GM21786 (cell line): ENCODE measurements at regions not wholly inside any gene's neighbourhood (a gene's known extent, or its start where the extent isn't known, plus 50 kb on each side); places are given as distances from the start of the nearest gene placed in this dataset.

Experiments used
- ATAC-seq: cut with Tn5 transposase; IDR thresholded peaks from one replicate; pipeline ENCODE4 v1.9.1; 2021; ENCODE audit not compliant: unreplicated experiment

DNA sequence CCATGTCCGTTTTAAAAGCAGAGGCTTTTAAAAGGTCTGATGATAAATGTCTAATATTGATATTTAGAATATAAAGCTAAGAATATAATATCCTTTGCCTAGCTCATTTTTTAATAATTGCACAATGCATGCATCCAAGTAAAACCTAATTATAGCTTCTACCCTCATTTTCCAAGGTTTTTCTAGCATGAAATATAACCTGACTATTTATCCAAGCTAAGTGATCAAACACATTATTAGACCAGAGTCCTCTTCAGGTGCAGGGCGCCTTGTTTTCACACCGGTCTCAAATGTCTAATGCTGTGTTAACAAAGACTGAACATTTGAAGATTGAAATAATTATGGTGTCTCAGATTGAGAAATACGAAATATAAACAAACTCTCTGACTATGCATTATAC, 648.9 kb upstream of the CXADR start:
- no peak for ATAC-seq

DNA sequence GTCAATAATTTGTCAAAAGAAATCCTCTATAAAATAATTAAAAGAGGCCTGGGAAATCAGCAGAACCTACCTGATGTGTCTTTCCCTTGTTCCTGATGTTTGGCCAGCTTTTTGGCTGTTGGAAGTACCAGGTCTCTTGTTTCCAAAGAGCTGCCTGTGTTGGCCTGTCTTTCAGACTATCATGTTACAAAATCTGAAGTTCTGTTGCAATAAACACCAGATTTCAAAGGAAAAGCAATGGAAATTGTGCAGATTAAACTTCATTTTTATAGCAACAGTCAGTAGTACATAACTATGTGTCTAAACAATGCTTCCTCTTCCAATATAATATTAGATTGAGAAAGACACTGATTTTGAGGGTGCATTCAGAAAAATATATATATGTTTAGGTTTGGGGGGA, 647.2 kb upstream of the CXADR start:
- no peak for ATAC-seq

GRCh38 chr21:16866851-16867250, 646.0 kb upstream of the CXADR start:
- no peak for ATAC-seq

DNA sequence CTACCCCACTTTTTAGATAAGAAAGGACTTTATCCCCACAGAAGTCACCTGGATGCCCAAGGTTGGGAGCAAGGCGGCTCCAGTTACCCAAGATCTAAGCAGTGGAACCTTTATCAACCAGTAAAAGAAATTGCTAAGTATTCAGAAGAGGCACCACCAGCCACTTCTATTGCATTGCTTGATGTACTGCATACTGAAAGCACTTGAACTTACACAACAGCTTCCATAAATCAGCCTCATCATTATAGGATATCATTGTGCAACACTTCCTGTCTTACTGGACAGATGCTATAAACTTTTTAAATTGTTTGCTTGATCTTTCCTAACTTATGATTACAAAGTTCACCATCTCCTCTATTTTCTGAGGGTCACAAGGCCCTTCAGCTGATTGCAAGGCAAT, 642.7 kb upstream of the CXADR start:
- ATAC-seq, result no peak

- ATAC-seq, result no peak
These were observed 640.2 kb upstream of the CXADR start for GRCh38 chr21:16872616-16873015.

GRCh38 chr21:16873176-16873575, 639.7 kb upstream of the CXADR start:
- no peak for ATAC-seq

DNA sequence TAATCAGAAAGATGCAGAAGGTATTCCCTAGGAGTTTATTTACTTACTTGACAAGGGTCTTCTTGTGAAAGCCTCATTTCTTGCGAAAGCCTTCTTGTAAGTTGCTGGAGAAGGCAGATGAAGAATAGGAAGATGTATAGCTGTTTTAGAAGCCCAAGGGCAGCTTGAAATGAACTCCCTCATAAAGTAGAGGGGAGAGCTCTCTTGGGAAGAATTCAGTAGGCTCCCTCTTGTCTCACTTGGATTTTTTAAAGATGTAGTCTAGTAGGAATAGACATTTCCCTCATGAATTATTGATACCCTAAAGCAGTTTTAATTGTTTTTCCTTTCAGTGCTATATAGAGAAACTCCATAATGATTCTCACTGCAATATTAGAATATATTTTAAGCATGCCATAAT, 639.2 kb upstream of the CXADR start:
- ATAC-seq, result no peak

DNA sequence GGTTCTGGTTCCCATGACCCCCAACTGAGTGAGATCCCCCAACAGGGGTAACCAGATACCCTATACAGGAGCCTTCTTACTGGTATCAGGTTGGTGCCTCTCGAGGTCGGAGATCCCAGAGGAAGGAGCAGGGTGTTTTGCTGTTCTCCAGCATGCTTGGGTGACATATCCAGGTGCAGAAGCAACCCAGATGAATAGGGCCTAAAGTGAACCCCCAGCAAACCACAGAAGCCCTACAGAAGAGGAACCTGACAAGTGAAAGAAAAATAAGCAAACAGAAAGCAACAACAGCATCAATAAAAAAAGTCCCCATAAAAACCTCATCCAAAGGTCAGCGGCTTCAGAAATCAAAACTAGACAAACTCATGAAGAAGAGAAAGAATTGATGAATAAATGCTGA, 633.4 kb upstream of the CXADR start:
- ATAC-seq, result no peak

DNA sequence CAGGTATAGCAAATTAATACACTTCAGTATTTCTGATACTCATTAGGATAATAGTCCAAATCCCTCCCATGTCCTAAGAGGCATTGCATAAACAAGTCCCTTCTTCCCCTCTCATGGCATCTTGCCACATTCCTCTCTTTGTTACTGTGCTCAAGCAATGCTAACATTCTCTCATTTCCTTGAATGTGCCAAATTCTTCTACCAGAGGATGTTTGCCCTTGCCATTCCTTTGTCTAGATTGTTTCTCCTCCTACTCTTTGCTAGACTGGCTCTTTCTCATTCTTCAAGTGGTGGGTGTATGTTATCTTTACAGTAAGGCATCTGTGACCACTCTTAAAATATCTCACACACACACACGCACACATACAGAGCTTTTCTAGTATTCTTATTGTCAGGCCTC, 621.0 kb upstream of the CXADR start:
- no peak for ATAC-seq

GRCh38 chr21:16900685-16901084, 612.2 kb upstream of the CXADR start:
- no peak for ATAC-seq

GRCh38 chr21:16908077-16908476, 604.8 kb upstream of the CXADR start:
- ATAC-seq, result no peak

DNA sequence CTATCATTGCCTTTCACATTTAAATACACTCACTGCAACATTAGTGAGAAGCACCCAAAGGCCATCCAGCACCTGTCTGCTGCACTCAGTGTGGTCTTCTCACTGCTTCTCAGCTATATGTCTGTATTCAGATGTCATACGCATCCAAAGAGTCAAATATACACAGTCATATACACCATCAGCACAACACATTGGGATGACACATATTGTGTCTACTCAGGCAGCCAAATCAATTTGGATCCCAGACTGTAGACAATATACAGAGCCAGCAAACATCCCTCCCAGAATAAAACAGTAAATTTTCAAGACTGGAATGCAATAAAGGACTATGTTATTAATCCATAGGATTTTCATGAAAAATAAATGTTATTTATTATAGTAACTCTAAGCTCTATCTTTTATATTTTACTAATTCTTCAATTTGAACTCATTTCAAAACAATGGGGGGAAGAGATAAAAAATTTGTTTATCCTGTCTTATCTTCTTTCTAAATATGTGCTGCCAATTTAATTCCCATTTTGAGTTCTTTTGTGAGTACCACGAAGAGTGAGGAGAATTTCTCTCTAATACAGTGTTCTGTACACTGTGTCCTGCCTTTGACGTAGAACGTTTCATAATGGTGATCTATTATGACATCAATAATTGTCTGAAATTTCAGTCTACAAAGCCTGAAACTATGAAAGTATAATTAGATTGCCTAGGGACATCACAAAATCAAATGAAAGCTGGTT, 602.2 kb upstream of the CXADR start:
- ATAC-seq, result no peak

DNA sequence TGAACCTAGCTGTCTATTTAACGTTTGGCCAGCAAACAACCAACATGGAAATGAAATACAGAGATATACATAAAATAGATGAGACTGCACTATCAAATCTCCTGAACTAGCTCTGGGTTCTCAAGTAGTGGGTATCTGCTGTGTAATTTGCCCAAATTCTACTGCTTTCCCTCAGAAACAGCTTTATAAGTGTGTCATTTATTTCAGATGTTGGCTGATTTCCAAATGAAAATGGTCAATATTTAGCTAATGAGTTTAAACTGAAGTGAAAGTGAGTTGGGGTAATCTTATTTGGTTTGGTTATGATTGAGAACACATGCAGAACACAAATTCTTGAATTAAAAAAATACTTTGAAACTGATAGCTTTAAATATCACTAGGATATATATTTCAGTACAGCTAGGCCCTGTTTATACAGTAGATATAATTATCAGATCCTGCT, 601.7 kb upstream of the CXADR start:
- ATAC-seq, result no peak

- ATAC-seq, result no peak
These were observed 600.8 kb upstream of the CXADR start for GRCh38 chr21:16912075-16912474.

DNA sequence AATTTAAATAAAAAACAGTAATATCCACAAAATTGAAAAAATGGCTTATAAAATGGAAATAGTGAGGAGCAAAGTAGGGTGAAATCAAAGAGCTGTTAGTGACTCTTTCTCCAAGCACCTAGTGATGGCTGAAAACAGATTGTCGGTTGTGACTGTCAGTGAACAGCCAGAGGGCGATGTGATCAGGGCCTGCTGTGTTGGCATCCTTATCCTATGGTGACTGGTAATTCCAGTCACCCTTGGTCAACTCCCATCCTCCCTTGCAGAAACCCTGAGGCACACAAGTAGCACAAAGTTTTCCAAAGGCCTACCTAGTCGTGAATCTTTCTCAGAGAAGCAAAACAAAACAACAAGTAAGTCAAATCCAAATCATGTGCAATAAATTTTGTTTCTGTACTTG, 599.8 kb upstream of the CXADR start:
- no peak for ATAC-seq

- ATAC-seq, result no peak
These were observed 584.4 kb upstream of the CXADR start for GRCh38 chr21:16928439-16928838.

DNA sequence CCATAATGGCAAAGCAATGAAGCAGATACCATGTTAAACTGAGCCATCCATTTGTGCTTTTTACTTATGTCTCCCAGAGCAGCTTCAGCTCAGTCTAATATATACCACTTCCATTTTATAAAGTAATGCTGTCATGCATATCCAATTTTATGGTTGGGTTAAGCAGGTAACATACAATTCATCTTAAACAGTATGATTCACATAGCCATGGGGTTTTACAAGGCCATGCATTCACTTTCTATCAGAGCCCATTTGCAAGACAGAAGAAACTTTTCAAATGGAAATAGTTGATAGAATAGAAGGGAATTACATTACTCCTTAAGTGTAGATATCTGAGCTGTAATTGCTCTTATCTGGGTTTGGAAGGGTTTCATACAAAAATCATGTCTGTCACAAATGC, 580.5 kb upstream of the CXADR start:
- no peak for ATAC-seq

- no peak for ATAC-seq
These were observed 570.1 kb upstream of the CXADR start for GRCh38 chr21:16942703-16943102.

DNA sequence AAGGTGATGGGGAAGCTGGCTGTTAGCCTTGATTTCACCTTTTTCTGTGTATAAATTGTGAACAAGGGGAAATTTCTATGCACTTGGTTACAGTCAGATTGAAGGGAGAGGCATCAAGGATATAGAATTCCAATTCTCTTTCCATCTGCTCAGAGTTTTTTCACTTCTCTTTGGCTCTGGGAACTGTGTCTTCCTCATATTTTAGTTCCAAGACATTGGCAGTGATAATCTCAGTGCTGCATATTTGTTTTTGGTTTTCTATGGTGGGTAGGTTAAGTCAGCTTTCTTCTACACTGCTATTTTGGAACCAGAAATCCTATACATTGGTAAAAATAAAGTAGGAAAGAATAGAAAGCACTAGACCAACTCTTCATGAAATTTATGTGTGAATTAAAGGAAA, 569.6 kb upstream of the CXADR start:
- ATAC-seq, result no peak

- ATAC-seq, result no peak
These were observed 567.3 kb upstream of the CXADR start for GRCh38 chr21:16945580-16945979.

GRCh38 chr21:16956824-16957223, 556.0 kb upstream of the CXADR start:
- no peak for ATAC-seq

DNA sequence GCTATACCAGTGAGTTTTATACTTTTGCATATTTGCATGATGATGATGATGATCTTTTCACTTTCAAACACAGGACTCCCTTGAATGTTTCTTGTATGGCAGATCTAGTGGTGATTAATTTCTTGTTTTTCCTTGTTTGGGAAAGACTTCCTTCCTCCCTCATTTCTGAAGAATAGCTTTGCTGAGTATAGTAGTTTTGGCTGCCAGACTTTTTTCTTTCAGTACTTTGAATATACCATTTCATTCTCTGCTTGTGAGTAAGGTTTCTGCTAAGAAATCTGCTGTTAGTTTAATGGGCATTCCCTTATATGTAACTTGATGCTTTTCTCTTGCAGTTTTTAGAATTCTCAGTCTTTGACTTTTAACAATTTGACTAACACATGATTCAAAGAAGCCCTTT, 547.4 kb upstream of the CXADR start:
- no peak for ATAC-seq

DNA sequence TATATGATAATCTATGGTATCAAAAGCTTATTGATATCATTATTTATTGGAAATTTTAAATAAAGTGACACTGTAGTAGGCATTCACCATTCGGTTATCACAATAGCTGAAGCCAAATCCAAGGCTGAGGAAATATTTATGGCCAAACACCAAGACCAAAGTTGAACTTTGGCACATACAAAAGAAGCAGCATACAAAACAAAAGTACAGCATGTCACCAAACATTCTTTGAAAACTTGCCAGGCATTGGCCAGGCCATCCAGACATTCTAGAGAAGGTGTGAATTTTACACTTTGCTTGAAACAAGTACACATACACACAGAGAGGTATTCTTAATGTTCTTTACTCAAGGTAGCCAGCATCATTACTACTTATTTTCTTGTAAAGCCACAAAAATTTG, 544.4 kb upstream of the CXADR start:
- ATAC-seq, result no peak
